ENCODE measurements at regions not wholly inside any gene's neighbourhood (a gene's known extent, or its start where the extent isn't known, plus 50 kb on each side); places are given as distances from the start of the nearest gene placed in this dataset.
A peak's percentile ranks its signal among the peaks of the same experiment; 100 is the strongest.

- Histone ChIP-seq H3K4me1 (no peaks in the 10 kb centered on the region), H3K4me3 (no peak overlapping the region), H3K27ac (no peak overlapping the region), H3K27me3 (no peaks in the 10 kb centered on the region), H3K36me3 (no peaks in the 10 kb centered on the region), H3K9me3 (no peaks in the 10 kb centered on the region)
- 16 to 23% methylated on average over 6 of the region's 6 CpGs for WGBS, 2 donors
- TF ChIP-seq, protein P1, sequence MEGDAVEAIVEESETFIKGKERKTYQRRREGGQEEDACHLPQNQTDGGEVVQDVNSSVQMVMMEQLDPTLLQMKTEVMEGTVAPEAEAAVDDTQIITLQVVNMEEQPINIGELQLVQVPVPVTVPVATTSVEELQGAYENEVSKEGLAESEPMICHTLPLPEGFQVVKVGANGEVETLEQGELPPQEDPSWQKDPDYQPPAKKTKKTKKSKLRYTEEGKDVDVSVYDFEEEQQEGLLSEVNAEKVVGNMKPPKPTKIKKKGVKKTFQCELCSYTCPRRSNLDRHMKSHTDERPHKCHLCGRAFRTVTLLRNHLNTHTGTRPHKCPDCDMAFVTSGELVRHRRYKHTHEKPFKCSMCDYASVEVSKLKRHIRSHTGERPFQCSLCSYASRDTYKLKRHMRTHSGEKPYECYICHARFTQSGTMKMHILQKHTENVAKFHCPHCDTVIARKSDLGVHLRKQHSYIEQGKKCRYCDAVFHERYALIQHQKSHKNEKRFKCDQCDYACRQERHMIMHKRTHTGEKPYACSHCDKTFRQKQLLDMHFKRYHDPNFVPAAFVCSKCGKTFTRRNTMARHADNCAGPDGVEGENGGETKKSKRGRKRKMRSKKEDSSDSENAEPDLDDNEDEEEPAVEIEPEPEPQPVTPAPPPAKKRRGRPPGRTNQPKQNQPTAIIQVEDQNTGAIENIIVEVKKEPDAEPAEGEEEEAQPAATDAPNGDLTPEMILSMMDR (IDR thresholded peaks at IDR 0.05) = peak; percentile 31 to 78 (median 61)
- no peak for TF ChIP-seq EP300 (IDR thresholded peaks at IDR 0.05)
- ATAC-seq (ENCODE audit: low FRiP score in 2 of 2) (peak in 1 of 2 donors; percentile 68), DNase-seq (no peak)
Observed at GRCh38 chr1:48109390-48110013, 112.3 kb upstream of the TRABD2B start.

DNA sequence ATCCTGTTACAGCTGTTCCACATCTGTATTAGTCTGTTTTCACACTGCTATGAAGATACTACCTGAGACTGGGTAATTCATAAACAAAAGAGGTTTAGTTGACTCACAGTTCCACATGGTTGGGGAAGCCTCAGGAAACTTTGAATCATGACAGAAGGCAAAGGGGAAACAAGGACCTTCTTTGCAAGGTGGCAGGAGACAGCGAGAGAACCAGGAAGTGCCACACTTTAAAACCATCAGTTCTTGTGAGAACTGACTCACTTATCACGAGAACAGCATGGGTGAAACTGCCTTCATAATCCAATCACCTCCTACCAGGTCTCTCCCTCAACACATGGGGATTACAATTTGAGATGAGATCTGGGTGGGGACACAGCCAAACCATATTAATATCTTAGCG lies 110.3 kb upstream of the TRABD2B start:
- WGBS, 2 donors = 66 to 76% methylated on average over 3 of the region's 3 CpGs
- no peak overlapping the region for H3K27ac ChIP-seq
- TF ChIP-seq EP300 (IDR thresholded peaks at IDR 0.05) (no peak), POLR2A (IDR thresholded peaks at IDR 0.05) (no peak), POLR2AphosphoS5 (IDR thresholded peaks at IDR 0.05) (no peak)
- TF ChIP-seq, protein P1 (IDR thresholded peaks at IDR 0.05) = no peak
- H3K9me3 ChIP-seq = no peaks in the 10 kb centered on the region
- DNase-seq (no peak), ATAC-seq (ENCODE audit: low FRiP score in 2 of 2) (no peak)
- H3K4me3 ChIP-seq = no peak overlapping the region
- no peaks in the 10 kb centered on the region for H3K27me3 ChIP-seq
- H3K4me1 ChIP-seq = no peaks in the 10 kb centered on the region
- H3K36me3 ChIP-seq = no peaks in the 10 kb centered on the region

DNA sequence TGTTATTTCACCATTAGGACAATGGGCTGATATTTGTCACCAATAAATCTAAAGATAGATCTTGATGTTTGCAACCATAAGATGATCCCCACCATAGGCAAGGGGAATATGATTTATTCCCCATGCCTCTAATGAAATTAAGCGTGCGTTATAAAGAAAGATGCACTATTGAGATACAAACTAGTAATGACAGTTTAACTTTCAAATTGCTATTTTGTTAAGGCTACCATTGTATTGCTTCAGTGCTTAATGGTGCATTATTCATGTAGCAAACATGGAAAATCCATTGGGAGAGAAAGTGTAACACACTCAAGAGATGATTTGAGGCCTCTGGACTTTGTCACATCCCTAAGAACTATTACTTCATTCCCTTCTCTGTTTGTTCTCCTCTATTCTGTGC lies 108.9 kb upstream of the TRABD2B start:
- no peaks in the 10 kb centered on the region for H3K27me3 ChIP-seq
- DNase-seq = no peak
- ATAC-seq (ENCODE audit: low FRiP score in 2 of 2) = no peak
- TF ChIP-seq, protein P1 (IDR thresholded peaks at IDR 0.05) = no peak
- TF ChIP-seq POLR2AphosphoS5 (IDR thresholded peaks at IDR 0.05) (no peak), EP300 (IDR thresholded peaks at IDR 0.05) (no peak), POLR2A (IDR thresholded peaks at IDR 0.05) (no peak)
- no peaks in the 10 kb centered on the region for H3K36me3 ChIP-seq
- H3K9me3 ChIP-seq = no peaks in the 10 kb centered on the region
- H3K4me1 ChIP-seq = no peaks in the 10 kb centered on the region
- H3K4me3 ChIP-seq = no peak overlapping the region
- WGBS, 2 donors = 96 to 98% methylated on average over 2 of the region's 2 CpGs
- H3K27ac ChIP-seq = no peak overlapping the region

- 71 to 81% methylated on average over 3 of the region's 3 CpGs for WGBS, 2 donors
- no peak for DNase-seq
- H3K36me3 ChIP-seq = no peaks in the 10 kb centered on the region
- no peak for ATAC-seq (ENCODE audit: low FRiP score in 2 of 2)
- H3K27ac ChIP-seq = no peak overlapping the region
- no peaks in the 10 kb centered on the region for H3K9me3 ChIP-seq
- H3K27me3 ChIP-seq = no peaks in the 10 kb centered on the region
- no peak overlapping the region for H3K4me3 ChIP-seq
- H3K4me1 ChIP-seq = no peaks in the 10 kb centered on the region
- TF ChIP-seq POLR2AphosphoS5 (IDR thresholded peaks at IDR 0.05) = no peak
- no peak for TF ChIP-seq EP300 (IDR thresholded peaks at IDR 0.05)
- no peak for TF ChIP-seq POLR2A (IDR thresholded peaks at IDR 0.05)
Observed at GRCh38 chr1:48105165-48105564, 108.0 kb upstream of the TRABD2B start.

- H3K27me3 ChIP-seq = no peaks in the 10 kb centered on the region
- TF ChIP-seq, protein P1 (IDR thresholded peaks at IDR 0.05) = no peak
- DNase-seq = no peak
- 94 to 96% methylated on average over 6 of the region's 6 CpGs for WGBS, 2 donors
- no peak overlapping the region for H3K27ac ChIP-seq
- ATAC-seq (ENCODE audit: low FRiP score in 2 of 2) = no peak
- H3K36me3 ChIP-seq = no peaks in the 10 kb centered on the region
- no peak overlapping the region for H3K4me3 ChIP-seq
- H3K9me3 ChIP-seq = no peaks in the 10 kb centered on the region
- no peaks in the 10 kb centered on the region for H3K4me1 ChIP-seq
Observed at GRCh38 chr1:48103495-48103894, 106.3 kb upstream of the TRABD2B start.

Measured in upper lobe of left lung (tissue), 6 donors.